Skeletal muscle tissue (tissue), 3 donors: ENCODE measurements at regions not wholly inside any gene's neighbourhood (a gene's known extent, or its start where the extent isn't known, plus 50 kb on each side); places are given as distances from the start of the nearest gene placed in this dataset.

Experiments used
- H3K27ac ChIP-seq: one replicate; pipeline ENCODE4 v1.7.0; 2013; ENCODE audit warnings: mild to moderate bottlenecking, low read depth, low read length, inconsistent platforms
- H3K27me3 ChIP-seq, 3 donors: one replicate each; pipeline ENCODE4 v1.7.0; 2013; ENCODE audit warnings: low read length in 3 of 3; ENCODE audit not compliant: control insufficient read depth in 3 of 3, insufficient read depth in 3 of 3
- H3K36me3 ChIP-seq, 3 donors: one replicate each; pipeline ENCODE4 v1.7.0; 2013; ENCODE audit warnings: low read length in 3 of 3; ENCODE audit not compliant: control insufficient read depth in 3 of 3, insufficient read depth in 3 of 3
- H3K4me1 ChIP-seq, 3 donors: one replicate each; pipeline ENCODE4 v1.7.0; 2013; ENCODE audit warnings: low read length in 3 of 3, mild to moderate bottlenecking in 3 of 3; ENCODE audit not compliant: control insufficient read depth in 3 of 3, insufficient read depth in 3 of 3
- H3K4me3 ChIP-seq, 3 donors: one replicate each; pipeline ENCODE4 v1.7.0; 2013; ENCODE audit warnings: low read length in 3 of 3
- H3K9ac ChIP-seq, 3 donors: one replicate each; pipeline ENCODE4 v1.7.0; 2013; ENCODE audit warnings: low read length in 3 of 3, mild to moderate bottlenecking in 3 of 3, moderate library complexity in 2 of 3, low read depth in 1 of 3
- H3K9me3 ChIP-seq, 3 donors: one replicate each; pipeline ENCODE4 v1.7.0; 2013; ENCODE audit warnings: low read length in 3 of 3; ENCODE audit not compliant: control insufficient read depth in 3 of 3
- donor health status: Osteomylitis.

DNA sequence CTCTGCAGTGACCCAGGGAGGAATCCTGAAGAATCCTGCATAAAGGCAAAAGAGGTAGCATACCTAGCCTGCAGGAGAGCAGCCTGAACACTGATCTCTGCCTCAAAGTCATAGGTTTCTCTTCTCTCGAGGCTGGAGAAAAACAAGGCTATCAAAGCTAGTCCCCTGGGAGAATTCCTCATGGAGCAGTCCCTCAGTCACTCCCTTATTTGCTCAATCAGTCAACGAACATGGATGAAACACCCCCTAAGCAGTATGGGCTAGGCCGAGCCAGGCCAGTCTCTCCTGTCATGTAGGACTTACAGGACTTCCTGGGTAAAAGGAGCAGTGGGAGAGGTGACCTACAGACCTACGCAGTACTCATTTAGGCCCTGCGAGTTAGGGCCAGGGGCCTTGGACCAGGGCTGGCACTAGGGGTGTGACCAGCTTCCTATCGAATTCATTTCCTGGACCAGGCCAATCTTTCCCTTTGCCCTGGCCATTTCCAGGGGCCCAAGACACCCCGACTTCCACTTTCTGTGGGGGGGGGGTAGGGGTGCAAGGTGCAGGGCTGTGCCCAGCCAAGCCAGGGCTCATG is 164.1 kb downstream of the EFNB1 start:
- Histone ChIP-seq H3K36me3 (no peaks in the 10 kb centered on the region), H3K27me3 (no peaks in the 10 kb centered on the region), H3K9ac (no peak overlapping the region), H3K4me1 (peaks cover 19 to 31% (median 23%) of the 10 kb centered on the region in 3 donors), H3K9me3 (no peaks in the 10 kb centered on the region), H3K4me3 (no peak overlapping the region), H3K27ac (no peak overlapping the region)

DNA sequence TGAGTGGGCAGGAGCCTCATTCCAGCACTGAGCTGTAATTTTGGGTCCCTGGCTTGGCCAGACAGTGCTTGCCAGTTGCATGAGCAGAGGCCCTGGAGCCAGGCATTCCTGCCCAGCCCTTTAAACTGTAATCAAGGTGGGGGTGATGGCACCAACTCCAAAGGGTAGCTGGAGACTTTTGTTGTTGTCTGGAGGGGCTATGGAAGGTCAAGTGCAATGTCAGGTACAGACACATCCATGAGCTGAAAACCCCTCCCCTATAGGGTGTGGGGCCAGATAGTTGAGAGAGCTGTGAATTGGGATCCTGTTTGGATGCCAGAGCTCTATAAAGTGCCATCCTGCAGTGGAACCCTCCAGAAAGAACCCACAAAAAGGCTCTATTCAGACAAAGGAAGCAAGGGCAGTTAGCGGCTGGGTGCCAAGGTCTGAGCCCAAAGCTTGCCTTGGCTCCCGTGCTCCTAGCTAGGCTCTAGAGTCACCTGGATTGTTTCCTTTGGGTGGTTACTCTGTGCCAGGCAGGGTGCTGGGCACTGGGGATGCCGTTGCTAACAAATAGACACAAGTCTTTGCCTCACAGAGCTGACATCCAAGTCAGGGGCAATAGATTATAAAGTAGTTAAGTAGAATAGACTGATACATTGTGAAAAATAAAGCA is 163.0 kb downstream of the EFNB1 start:
- no peaks in the 10 kb centered on the region for H3K9me3 ChIP-seq
- peaks cover 15 to 22% (median 20%) of the 10 kb centered on the region in 3 donors for H3K4me1 ChIP-seq
- H3K9ac ChIP-seq = no peak overlapping the region
- no peaks in the 10 kb centered on the region for H3K36me3 ChIP-seq
- no peak overlapping the region for H3K4me3 ChIP-seq
- H3K27ac ChIP-seq = no peak overlapping the region
- no peaks in the 10 kb centered on the region for H3K27me3 ChIP-seq

DNA sequence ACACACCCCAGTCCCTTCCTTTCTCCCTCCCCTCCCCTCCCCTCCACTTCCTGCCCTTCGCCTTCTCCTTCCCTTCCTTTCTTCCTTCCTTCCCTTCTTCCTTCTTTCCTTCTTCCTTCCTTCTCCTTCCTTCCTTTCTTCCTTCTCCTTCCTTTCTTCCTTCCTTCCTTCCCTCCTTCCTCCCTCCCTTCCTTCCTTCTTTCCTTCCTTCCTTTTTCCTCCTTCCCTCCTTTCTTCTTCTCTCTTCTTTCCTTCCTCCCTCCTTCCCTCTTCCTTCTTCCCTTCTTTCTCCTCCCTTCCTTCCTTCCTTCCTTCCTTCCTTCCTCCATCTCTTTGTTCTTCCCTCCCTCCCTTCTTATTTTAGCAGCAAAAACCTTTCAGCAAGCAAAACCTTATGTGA is 162.1 kb downstream of the EFNB1 start:
- Histone ChIP-seq H3K4me1 (peaks cover 11 to 15% (median 12%) of the 10 kb centered on the region in 3 donors), H3K9ac (no peak overlapping the region), H3K27me3 (no peaks in the 10 kb centered on the region), H3K4me3 (no peak overlapping the region), H3K9me3 (no peaks in the 10 kb centered on the region), H3K27ac (no peak overlapping the region), H3K36me3 (no peaks in the 10 kb centered on the region)

DNA sequence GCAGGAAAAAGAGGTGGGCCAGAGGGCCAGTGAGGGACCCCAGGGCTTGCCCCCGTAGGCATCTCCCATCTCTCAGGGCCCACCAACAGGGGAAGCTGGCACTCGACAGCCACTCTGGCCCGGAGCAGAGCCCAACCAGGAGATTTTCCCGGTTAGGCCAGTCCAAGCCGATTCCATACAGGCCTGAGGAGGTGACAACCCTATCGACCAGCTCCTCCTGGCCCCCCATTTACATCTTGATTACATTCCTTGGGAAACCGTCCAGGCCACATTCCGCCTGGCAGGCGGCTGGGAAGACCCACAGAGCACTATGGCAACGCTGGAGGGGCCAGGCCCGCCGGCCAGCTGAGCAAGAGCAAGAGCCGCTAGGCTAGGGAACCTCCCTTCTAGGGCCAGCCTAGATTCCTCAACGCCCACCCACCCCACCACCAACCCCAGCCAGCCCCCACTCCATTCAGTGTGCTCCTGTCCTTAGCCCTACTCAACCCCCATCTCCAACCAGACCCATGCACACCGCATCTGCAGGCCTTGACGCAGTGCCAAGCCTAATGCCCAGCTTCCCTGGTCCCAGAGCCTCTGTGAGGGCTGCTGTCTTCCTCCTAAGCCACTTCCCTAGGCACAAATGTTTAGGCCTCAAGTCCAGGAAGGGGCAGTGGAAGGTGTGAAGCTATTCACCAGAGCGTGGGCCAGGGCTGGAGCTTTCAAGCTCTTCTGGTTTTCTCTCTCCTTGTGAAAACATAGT is 161.2 kb downstream of the EFNB1 start:
- H3K9ac ChIP-seq = no peak overlapping the region
- H3K9me3 ChIP-seq = no peaks in the 10 kb centered on the region
- H3K36me3 ChIP-seq = no peaks in the 10 kb centered on the region
- no peak overlapping the region for H3K27ac ChIP-seq
- H3K27me3 ChIP-seq = no peaks in the 10 kb centered on the region
- peaks cover 3 to 6% (median 4%) of the 10 kb centered on the region in 3 donors for H3K4me1 ChIP-seq
- no peak overlapping the region for H3K4me3 ChIP-seq

DNA sequence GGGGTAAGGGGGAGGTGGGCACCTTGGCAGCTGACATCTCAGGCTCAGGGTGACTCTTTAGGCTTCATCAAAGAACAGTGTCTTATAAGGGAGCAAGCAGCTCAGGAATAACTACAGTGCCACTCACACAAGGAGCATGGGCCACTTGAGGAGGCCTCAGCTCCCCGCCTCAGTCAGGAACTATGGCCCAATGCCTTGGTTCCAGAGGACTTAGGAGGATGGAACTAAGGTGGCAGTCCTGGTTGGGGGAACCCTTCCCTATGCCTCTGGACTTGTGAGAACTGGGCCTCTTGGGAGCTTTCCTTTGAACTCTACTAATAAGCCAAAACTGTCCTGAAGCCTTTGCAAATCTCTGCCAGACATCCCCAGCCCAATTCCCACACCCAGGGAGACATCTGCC is 160.6 kb downstream of the EFNB1 start:
- Histone ChIP-seq H3K27ac (no peak overlapping the region), H3K9me3 (no peaks in the 10 kb centered on the region), H3K36me3 (no peaks in the 10 kb centered on the region), H3K4me1 (peaks cover 0 to 4% (median 3%) of the 10 kb centered on the region in 3 donors), H3K9ac (no peak overlapping the region), H3K27me3 (no peaks in the 10 kb centered on the region), H3K4me3 (no peak overlapping the region)

DNA sequence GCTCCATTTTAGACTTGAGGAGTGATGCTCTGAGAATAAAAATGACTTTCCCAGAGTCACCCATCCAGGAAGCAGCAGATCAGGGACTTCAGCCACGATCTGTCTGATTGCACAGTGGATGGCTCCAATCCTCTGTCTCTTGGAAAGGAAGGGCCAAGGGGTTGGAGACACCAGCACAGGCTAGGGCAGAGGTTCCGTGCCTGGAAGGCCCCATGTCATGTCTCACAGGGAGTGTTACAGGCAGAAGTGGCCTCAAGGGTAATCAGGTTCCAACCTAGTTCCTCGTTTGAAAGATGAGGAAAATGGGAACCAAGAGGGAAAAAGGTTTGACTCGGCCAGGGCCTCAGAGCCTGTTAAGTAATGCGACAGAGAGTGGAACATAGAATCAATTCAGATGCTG is 160.0 kb downstream of the EFNB1 start:
- Histone ChIP-seq H3K27ac (no peak overlapping the region), H3K4me3 (no peak overlapping the region), H3K36me3 (no peaks in the 10 kb centered on the region), H3K9me3 (no peaks in the 10 kb centered on the region), H3K4me1 (peaks cover 0 to 4% (median 3%) of the 10 kb centered on the region in 3 donors), H3K27me3 (no peaks in the 10 kb centered on the region), H3K9ac (no peak overlapping the region)

DNA sequence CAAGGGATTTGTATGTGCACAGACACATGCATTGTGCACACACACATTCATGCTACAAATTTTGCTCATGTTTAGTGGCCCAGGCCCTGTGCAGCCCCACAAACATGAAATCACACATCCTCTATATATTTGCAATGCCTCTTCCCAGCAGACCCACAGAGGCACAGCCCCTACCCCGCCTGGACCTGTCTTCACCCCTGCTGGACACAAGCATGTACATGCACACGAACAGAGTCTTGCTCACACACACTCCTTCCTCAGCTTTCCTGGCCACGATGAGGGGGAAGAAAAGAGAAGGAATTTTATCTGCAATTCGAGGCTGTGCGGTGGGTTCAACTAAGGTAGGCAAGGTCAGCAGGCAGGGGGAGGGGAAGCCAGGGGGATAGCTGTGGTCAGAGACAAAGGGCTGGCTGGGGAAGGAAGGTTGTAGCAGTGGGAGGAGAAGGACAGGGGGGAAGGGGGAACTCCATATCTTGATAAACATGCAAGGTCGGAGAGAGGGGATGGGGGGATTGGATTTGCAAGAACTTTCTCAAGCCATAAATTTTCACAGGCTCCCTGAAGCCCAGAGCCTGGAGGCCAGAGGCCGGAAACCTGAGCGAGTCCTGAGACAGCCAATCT is 156.4 kb downstream of the EFNB1 start:
- no peak overlapping the region for H3K9ac ChIP-seq
- H3K27ac ChIP-seq = no peak overlapping the region
- H3K27me3 ChIP-seq = peaks cover 0 to 5% (median 0%) of the 10 kb centered on the region in 3 donors
- H3K36me3 ChIP-seq = no peaks in the 10 kb centered on the region
- H3K4me3 ChIP-seq = no peak overlapping the region
- no peaks in the 10 kb centered on the region for H3K9me3 ChIP-seq
- H3K4me1 ChIP-seq = peaks cover 0 to 3% (median 1%) of the 10 kb centered on the region in 3 donors

DNA sequence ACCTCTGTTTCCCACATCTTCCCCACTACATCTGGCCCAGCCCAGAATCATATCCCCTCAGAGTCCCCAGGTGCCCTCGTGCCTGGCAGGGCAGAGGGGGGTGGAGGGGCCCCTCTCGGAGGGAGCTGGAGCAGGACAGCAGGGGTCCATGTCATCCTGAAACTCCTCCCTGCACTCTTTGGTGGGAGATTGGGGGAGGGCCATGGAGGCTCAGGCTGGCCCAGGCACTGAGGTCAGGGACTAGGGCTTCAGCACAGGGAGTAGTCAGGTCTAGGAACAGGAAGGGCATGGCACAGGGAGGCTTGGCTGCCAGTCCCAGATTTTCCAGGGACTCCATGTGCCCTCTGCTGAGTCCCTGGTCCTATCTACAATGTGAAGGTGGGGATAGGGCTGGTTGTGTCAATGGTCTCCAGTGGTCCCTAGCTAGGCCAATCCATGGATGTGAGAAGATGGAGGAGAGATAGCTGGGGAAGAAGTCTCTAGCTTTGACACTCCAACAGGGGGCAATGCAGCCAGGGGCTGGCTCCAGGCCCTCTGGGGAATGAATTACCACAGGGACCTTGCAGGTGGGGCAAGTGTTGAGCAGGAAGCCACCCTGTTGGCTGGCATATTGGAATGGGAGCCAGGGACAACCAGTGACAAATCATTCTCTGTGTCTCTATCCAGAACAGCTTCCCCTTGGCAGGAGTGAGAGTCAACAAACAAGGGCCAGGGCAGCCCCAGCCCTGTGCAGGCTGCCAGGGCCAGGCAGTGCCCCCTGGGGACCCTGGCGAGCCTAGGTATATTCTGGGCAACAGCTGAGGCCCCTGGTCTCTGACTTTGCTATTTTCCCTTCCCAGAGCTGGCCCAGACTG is 154.4 kb downstream of the EFNB1 start:
- no peaks in the 10 kb centered on the region for H3K36me3 ChIP-seq
- peaks cover 0 to 5% (median 0%) of the 10 kb centered on the region in 3 donors for H3K27me3 ChIP-seq
- no peak overlapping the region for H3K27ac ChIP-seq

DNA sequence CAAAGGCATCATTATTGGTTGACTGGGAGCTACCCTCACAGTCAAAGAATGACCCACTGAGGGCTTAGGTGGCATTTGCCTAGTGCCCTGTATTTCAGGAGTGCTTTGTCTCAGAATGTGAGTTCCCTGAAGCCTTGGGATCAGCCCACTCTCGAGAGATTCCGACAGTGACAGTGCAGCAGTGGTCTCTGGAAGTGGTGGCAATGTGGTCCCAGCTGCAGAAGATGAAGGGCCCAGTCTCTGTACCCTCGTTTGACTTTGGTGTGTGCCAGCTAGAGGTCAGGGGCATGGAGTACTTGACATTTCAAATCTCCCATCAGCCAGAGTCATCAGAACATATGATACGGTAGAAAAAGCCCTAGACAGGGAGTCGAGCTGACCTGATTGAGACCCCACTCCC is 153.7 kb downstream of the EFNB1 start:
- Histone ChIP-seq H3K27me3 (peaks cover 0 to 5% (median 0%) of the 10 kb centered on the region in 3 donors), H3K9me3 (no peaks in the 10 kb centered on the region), H3K4me3 (no peak overlapping the region), H3K4me1 (peaks cover 0 to 2% (median 0%) of the 10 kb centered on the region in 3 donors), H3K27ac (no peak overlapping the region), H3K9ac (no peak overlapping the region), H3K36me3 (no peaks in the 10 kb centered on the region)

More for the DNA sequence above, 154.4 kb downstream of the EFNB1 start:
- Histone ChIP-seq H3K9ac (no peak overlapping the region), H3K4me1 (peaks cover 0 to 2% (median 0%) of the 10 kb centered on the region in 3 donors), H3K4me3 (no peak overlapping the region), H3K9me3 (no peaks in the 10 kb centered on the region)
